Panc1 (cell line): ENCODE measurements at regions not wholly inside any gene's neighbourhood (a gene's known extent, or its start where the extent isn't known, plus 50 kb on each side); places are given as distances from the start of the nearest gene placed in this dataset.

ENCODE experiments used
- ATAC-seq: fragments of 200-7000 bp; cut with Tn5 transposase; 2 replicates; pipeline ENCODE4 v1.9.1; 2020; ENCODE audit warnings: mild to moderate bottlenecking, moderate library complexity
- BruUV-seq: library from RNA; stranded (reverse); fragments of 400-500 nt; replicated peaks from 2 replicates; lab custom pipeline; 2021; lab: Mats Ljungman, UMichigan
- CTCF ChIA-PET: fragments of 300-600 bp; sonication (Branson Sonifier 250); formaldehyde crosslinking; loops from one replicate; lab custom pipeline; 2022; ENCODE audit warnings: antibody characterized with exemption; lab: Charles Lee
- POLR2A ChIA-PET: fragments of 300-600 bp; sonication (Branson Sonifier 250); formaldehyde crosslinking; loops from one replicate; lab custom pipeline; 2022; ENCODE audit warnings: antibody characterized with exemption; lab: Charles Lee
- DNase-seq: peaks from one replicate; pipeline ENCODE4 v3.0.0-alpha.2; 2010; ENCODE audit warnings: low read depth, low spot score
- H3K27ac ChIP-seq: 2 replicates; pipeline ENCODE4 v1.5.1; 2011; ENCODE audit warnings: mild to moderate bottlenecking, low read length, inconsistent platforms
- H3K27me3 ChIP-seq: fragments of 200-500 bp; sonication (Bioruptor generic); 2 replicates; pipeline ENCODE4 v1.6.0; 2014; ENCODE audit warnings: low read length, inconsistent platforms; ENCODE audit not compliant: control insufficient read depth, insufficient read depth
- H3K36me3 ChIP-seq: fragments of 200-500 bp; sonication (Bioruptor generic); 2 replicates; pipeline ENCODE4 v1.5.1; 2014; ENCODE audit warnings: inconsistent platforms, mild to moderate bottlenecking, low read length, moderate library complexity; ENCODE audit not compliant: control insufficient read depth, insufficient read depth
- H3K4me1 ChIP-seq: 2 replicates; pipeline ENCODE4 v1.5.1; 2011; ENCODE audit warnings: inconsistent platforms, mild to moderate bottlenecking, low read length, moderate library complexity; ENCODE audit not compliant: control insufficient read depth, insufficient read depth
- H3K4me3 ChIP-seq, 2 experiments: 2 replicates each; pipeline ENCODE4 v1.5.1; 2011 to 2012; ENCODE audit warnings: low read depth in 2 of 2, low read length in 2 of 2, mild to moderate bottlenecking in 2 of 2, inconsistent platforms in 1 of 2, moderate library complexity in 1 of 2
- H3K9me3 ChIP-seq: fragments of 200-500 bp; sonication (Bioruptor generic); 2 replicates; pipeline ENCODE4 v1.5.1; 2014; ENCODE audit warnings: low read depth, mild to moderate bottlenecking, inconsistent platforms, low read length, moderate library complexity; ENCODE audit not compliant: control insufficient read depth, insufficient read depth
- CTCF ChIP-seq: fragments of 450-650 bp; IDR thresholded peaks from 2 replicates; pipeline ENCODE4 v1.5.1; 2017; ENCODE audit warnings: mild to moderate bottlenecking
- POLR2AphosphoS5 ChIP-seq: IDR thresholded peaks from 2 replicates; pipeline ENCODE4 v1.6.1; 2012; ENCODE audit warnings: mild to moderate bottlenecking, low read depth, low read length, moderate library complexity
- REST ChIP-seq, 2 experiments: IDR thresholded peaks; 2 replicates each; pipeline ENCODE4 v1.6.1; 2011 to 2012; ENCODE audit warnings: low read depth in 2 of 2, control low read depth in 1 of 2, low read length in 1 of 2, mild to moderate bottlenecking in 1 of 2, moderate library complexity in 1 of 2; ENCODE audit not compliant: insufficient read depth in 1 of 2
- SIN3A ChIP-seq: IDR thresholded peaks from 2 replicates; pipeline ENCODE4 v1.6.1; 2012; ENCODE audit warnings: low read depth, mild to moderate bottlenecking, low read length, moderate library complexity, borderline replicate concordance; ENCODE audit not compliant: insufficient read depth
- TCF7L2 ChIP-seq: IDR thresholded peaks from 2 replicates; pipeline ENCODE4 v1.6.1; 2011; ENCODE audit warnings: mild to moderate bottlenecking, low read depth, low read length, inconsistent platforms
- in situ Hi-C: cut with HindIII; loops from 2 replicates; pipeline ENCODE4 v1.10.0; 2016; ENCODE audit warnings: low sequenced_read_pairs, low pct_unique_long_range_greater_than_20kb
- intact Hi-C: fragments of 100-400 bp; cut with micrococcal nuclease; formaldehyde crosslinking; loops from one replicate; pipeline ENCODE4 v1.10.0; 2022; ENCODE audit not compliant: unreplicated experiment

DNA sequence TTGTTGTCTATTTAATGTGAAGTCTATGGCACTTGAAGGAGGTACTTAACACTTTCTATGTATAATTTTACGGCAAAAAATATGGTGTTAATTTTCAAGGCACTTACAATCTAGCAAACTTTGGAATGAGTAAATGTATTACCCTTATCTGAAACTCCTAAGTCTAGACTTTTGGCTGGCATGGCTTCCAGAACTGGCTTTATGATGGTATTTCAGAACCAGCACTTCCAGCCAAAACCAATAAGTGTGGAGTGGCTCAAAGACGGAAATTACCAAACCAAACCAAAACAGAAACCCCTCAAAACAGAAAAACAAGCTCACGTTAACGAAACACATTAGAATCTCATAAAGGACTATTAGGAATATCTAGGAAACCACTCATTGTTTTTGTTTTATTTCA is 205.6 kb upstream of the HAND2 start:
- intact Hi-C loops: no loop called here
- in situ Hi-C loops: no loop called here
- DNase-seq (no peak), ATAC-seq (no peak)
- H3K27me3 ChIP-seq: no peaks in the 10 kb centered on the region
- CTCF ChIA-PET: no interaction called here
- no peak overlapping the region for H3K27ac ChIP-seq
- no peaks in the 10 kb centered on the region for H3K36me3 ChIP-seq
- H3K4me3 ChIP-seq: no peak overlapping the region
- H3K4me1 ChIP-seq: no peaks in the 10 kb centered on the region
- no peaks in the 10 kb centered on the region for H3K9me3 ChIP-seq
- no TSS peak for BruUV-seq
- POLR2A ChIA-PET: no interaction called here
- TF ChIP-seq REST (IDR thresholded peaks at IDR 0.05; ENCODE audit: insufficient read depth in 1 of 2, low read depth in 2 of 2, low read length in 1 of 2) (no peak), POLR2AphosphoS5 (no peak), TCF7L2 (no peak), SIN3A (no peak), CTCF (no peak)

- H3K27ac ChIP-seq: no peak overlapping the region
- no peak for TF ChIP-seq TCF7L2
- no peak for TF ChIP-seq REST (IDR thresholded peaks at IDR 0.05; ENCODE audit: insufficient read depth in 1 of 2, low read depth in 2 of 2, low read length in 1 of 2)
- no peak for TF ChIP-seq CTCF
- TF ChIP-seq POLR2AphosphoS5: no peak
- no peak for TF ChIP-seq SIN3A
- BruUV-seq: no TSS peak
These were observed 205.0 kb upstream of the HAND2 start for GRCh38 chr4:173735049-173735448.

More at GRCh38 chr4:173735049-173735448, 205.0 kb upstream of the HAND2 start:
- Histone ChIP-seq H3K27me3 (no peaks in the 10 kb centered on the region), H3K9me3 (no peaks in the 10 kb centered on the region), H3K36me3 (no peaks in the 10 kb centered on the region), H3K4me1 (no peaks in the 10 kb centered on the region), H3K4me3 (no peak overlapping the region)
- in situ Hi-C loops (no loop called here), intact Hi-C loops (no loop called here)
- ATAC-seq (no peak), DNase-seq (no peak)
- ChIA-PET POLR2A (no interaction called here), CTCF (no interaction called here)
